ENCODE measurements at regions not wholly inside any gene's neighbourhood (a gene's known extent, or its start where the extent isn't known, plus 50 kb on each side); places are given as distances from the start of the nearest gene placed in this dataset.
"Not testable (repeated sequence)": the region's sequence is repeated elsewhere in the genome, so short reads cannot be mapped to it uniquely, and the experiment has no call there.

- DNase-seq, result no peak
These were observed 64.1 kb upstream of the MMS22L start for GRCh38 chr6:97347111-97347510.

GRCh38 chr6:97361286-97361685 is 78.3 kb upstream of the MMS22L start:
- no peak for DNase-seq

DNA sequence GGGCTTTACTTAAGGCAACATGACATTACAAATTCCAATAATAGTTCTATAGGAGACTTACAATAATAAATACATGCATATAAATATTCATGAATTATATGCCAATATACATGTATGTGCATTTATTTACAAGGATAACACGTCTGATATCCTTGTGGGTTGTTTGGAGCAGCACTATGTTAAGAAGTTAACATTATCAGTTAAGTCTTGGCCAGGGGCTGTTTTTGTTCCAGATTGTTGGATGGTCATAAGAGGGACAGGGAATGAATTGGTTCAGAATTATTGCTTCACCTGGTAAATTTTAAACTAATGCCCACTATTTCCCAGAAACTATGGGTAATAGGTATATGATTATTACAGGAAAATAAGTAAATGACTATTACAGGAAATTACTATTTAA is 81.3 kb upstream of the MMS22L start:
- DNase-seq, result no peak

GRCh38 chr6:97382071-97382470 is 99.1 kb upstream of the MMS22L start:
- DNase-seq, result not testable (repeated sequence)

- no peak for DNase-seq
These were observed 109.7 kb upstream of the MMS22L start for GRCh38 chr6:97392735-97393134.

DNA sequence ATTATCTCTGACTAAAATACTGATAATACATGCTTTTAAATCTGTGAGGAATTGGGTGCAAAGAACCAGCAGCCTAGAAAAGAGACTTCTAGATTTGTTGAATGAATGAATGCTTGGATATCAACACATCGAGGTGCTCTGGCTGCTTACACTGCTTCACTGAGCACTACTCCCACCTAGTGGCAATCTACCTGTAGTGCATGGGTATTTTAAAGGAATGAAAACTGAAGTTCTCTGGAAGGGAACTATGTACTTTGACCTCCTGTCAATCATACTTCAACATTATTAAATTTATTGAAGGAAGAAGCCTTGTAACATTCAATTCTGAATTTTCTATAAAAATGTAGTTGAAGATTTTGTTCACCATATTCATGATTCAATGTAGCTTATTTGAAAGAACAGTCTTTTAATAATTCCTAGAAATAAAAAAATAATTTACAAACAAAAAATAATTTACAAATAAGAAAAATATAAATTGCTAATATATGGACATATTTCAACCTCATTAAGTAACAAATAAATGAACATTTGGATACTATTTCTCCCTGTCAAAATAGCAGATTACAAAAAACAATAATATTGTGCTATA is 111.2 kb upstream of the MMS22L start:
- no peak for DNase-seq

- DNase-seq, result no peak
These were observed 113.9 kb upstream of the MMS22L start for GRCh38 chr6:97396880-97397279.

DNA sequence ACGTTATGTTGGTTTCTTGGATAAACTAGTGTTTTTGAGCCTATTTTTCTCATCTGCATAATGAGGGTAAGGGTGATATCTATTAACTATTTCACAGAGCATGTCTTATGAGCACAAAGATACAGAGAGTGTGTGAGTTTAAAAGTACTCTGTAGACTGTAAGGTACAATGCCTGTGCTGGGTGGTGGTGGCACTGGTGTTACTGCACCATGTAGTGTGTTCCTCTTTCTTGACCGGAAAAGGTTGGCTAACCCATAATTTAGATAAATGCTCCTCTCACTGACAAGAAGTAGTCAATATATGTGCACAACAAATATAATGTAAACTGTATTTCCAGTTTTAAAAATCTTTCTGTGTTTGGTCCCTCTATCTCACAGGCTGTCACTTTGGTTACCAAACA is 116.2 kb upstream of the MMS22L start:
- no peak for DNase-seq

- DNase-seq, result no peak
These were observed 118.5 kb upstream of the MMS22L start for GRCh38 chr6:97401533-97401932.

GRCh38 chr6:97405818-97406409 is 122.9 kb upstream of the MMS22L start:
- no peak for DNase-seq

DNA sequence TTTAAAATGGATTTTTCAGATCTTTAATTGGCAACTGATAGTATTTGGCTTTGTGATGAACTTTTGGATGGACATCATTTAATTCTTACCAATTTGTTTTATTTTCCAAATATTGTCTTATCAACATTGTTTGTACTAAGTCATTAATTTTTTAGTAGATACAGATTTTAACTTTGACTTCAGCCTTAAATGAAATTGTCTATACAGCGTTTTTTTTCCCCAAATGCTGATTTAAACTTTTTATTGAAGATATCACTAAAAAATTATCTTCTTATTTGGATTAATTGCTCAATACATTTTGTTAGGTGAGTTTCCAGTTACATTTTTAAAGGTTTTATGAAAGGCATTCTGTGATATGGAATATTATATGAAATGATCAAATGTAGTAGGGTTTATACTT is 123.6 kb upstream of the MMS22L start:
- no peak for DNase-seq

DNA sequence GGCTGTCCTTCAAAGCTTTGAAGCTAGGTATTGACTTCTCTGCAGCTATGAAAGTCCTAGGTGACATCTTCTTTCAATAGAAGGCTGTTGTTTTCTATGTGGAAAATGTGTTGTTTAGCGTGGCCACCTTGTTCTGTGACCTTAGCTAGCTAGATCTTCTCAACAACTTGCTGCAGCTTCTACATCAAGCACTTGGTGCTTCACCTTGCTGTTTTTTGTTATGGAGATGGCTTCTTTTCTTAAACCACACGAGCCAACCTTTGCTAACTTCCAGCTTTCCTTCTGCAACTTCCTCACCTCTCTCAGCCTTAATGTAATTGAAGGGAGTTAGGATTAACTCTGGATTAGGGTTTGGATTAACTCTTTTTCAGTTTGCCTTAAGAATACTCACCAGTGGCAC is 128.6 kb upstream of the MMS22L start:
- DNase-seq, result no peak

- no peak for DNase-seq
These were observed 129.5 kb upstream of the MMS22L start for GRCh38 chr6:97412511-97412910.

DNA sequence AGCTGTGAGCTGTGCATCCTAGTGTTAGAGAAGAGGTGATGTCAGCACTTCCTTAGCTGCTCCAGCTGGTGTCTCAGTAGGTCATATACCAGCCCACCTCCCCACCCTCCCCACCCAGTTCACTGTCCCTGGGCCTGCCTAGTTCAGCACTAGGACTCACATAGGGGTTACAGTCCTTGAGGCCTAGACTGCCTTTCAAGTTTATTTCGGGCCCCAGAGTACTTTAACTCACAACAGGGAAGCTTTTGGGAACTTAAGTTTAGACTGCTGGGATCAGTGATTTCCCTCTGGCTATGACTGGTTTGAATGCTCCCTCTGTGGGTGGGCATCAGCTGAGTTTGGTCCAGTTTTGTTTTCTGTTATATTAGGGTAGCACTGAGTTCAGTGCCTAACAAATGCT is 139.2 kb upstream of the MMS22L start:
- DNase-seq, result no peak

- DNase-seq, result no peak
These were observed 140.2 kb upstream of the MMS22L start for GRCh38 chr6:97423190-97423589.

GRCh38 chr6:97427648-97428047 is 144.6 kb upstream of the MMS22L start:
- no peak for DNase-seq

DNA sequence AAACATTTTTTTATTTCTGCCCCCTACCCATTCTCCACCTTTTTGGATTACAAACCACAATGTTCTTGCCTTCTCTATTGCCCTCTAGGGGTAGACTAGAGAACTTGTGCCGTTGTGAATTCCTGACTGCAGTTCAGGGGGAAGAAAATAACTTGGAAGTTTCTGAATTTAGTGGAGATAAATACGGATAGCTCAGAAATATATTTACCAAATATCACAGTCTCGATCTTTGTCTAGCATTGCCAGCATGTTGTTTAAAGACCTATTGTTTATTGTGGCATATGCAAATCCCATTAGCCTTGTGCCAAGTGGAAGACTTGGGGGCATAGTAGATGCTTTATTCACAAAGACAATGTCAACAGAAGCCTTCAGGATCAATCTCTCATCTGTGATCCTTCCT is 154.1 kb upstream of the MMS22L start:
- DNase-seq, result no peak

GRCh38 chr6:97438011-97438671 is 155.1 kb upstream of the MMS22L start:
- no peak for DNase-seq

- DNase-seq, result no peak
These were observed 157.7 kb upstream of the MMS22L start for GRCh38 chr6:97440590-97441176.

GRCh38 chr6:97443408-97444080 is 160.5 kb upstream of the MMS22L start:
- DNase-seq, result no peak

GRCh38 chr6:97445407-97445806 is 162.4 kb upstream of the MMS22L start:
- no peak for DNase-seq

- no peak for DNase-seq
These were observed 166.5 kb upstream of the MMS22L start for GRCh38 chr6:97449444-97449966.

DNA sequence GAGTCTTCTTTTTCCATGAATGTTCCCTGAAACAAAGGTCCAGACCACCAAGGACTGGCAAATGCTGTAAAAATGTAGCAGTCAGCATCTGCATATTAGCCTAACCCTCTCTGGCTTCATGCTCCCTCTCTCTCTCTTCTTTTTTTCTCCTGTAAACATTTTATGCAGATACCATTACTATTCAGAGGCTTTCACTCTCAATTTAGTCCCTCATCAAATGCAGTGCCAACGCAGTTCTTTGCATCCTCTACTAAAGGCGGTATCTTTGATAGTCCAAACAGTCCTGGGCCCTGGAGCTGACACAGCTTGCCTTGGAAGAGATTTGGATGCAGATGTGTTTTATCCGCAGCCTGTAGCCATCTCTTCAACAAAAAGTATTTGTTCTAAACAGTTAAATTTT is 167.1 kb upstream of the MMS22L start:
- no peak for DNase-seq

DNA sequence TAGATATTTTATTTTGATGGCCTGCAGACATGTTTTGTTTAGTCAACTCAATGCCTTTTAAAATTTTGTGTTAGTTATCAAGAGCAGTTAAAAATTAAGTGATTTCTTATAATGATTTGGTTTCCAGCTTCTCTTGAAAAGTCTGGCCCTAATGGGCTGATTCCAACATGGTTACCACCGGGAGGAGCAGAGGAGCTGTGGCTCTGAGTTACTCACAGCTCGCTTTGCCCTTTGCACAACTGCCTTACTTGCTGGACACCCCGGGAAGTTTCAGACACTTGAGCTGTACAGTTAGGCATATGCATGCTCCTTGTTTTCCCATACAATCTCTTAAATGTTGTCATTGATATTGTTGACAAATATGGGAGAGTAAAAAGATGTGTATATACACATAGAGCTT is 173.1 kb upstream of the MMS22L start:
- no peak for DNase-seq

Data from activated effector memory CD4-positive, alpha-beta T cell treated with Interleukin-2 at 50 U/mL for 16 hours (primary cell).